ENCODE measurements at regions not wholly inside any gene's neighbourhood (a gene's known extent, or its start where the extent isn't known, plus 50 kb on each side); places are given as distances from the start of the nearest gene placed in this dataset.

- H3K27ac ChIP-seq, result no peak overlapping the region
- ATAC-seq, result peak in 1 of 2 experiments; percentile 31; a peak in 1 of 6 replicates
Measured at GRCh38 chr12:111201036-111201435, 167.9 kb downstream of the PHETA1 start.

GRCh38 chr12:111197376-111197944, 171.4 kb downstream of the PHETA1 start:
- FAIRE-seq, result no peak
- WGBS (ENCODE audit: missing lambda C conversion rate), result 49% methylated on average over 6 of the region's 6 CpGs
- Histone ChIP-seq H3K9me3 (no peaks in the 10 kb centered on the region), H3K4me3 (no peak overlapping the region), H3K27ac (no peak overlapping the region), H3K4me2 (no peak overlapping the region), H3K4me1 (no peaks in the 10 kb centered on the region)
- peak; percentile 45 to 76; a peak in 3 of 6 replicates for ATAC-seq
- ChIA-PET CTCF (interaction anchor here (1.0 to 1.1 kb wide), 2 partner anchors 10 to 303 kb away, joined by 3 to 4 read pairs; no protein-coding TSS in a partner anchor), POLR2A (no interaction called here)
- peak in 1 of 2 experiments; percentile 43 for DNase-seq (ENCODE audit: low read depth in 1 of 2, low spot score in 1 of 2)
- TF ChIP-seq USF2 (IDR thresholded peaks at IDR 0.05), result no peak
- TF ChIP-seq CBX2 (IDR thresholded peaks at IDR 0.05; ENCODE audit: borderline replicate concordance, low read depth), result no peak
- TF ChIP-seq ZNF302 (CRISPR knock-in tag; IDR thresholded peaks at IDR 0.05), result no peak
- no peak for TF ChIP-seq HOXB5 (CRISPR knock-in tag; IDR thresholded peaks at IDR 0.05)
- no peak for TF ChIP-seq SMC3 (IDR thresholded peaks at IDR 0.05)
- TF ChIP-seq CTCF (IDR thresholded peaks at IDR 0.05), result no peak

More at GRCh38 chr12:111201036-111201435, 167.9 kb downstream of the PHETA1 start:
- FAIRE-seq, result no peak
- POLR2A ChIA-PET, result no interaction called here
- no peak for DNase-seq (ENCODE audit: low read depth in 1 of 2, low spot score in 1 of 2)
- Histone ChIP-seq H3K9me3 (no peaks in the 10 kb centered on the region), H3K4me2 (no peak overlapping the region), H3K4me3 (no peak overlapping the region), H3K4me1 (no peaks in the 10 kb centered on the region)
- CTCF ChIA-PET, result interaction anchor here (1.1 to 1.3 kb wide), 2 partner anchors 8 to 73 kb away, joined by 3 to 4 read pairs; no protein-coding TSS in a partner anchor
- 8% methylated on average over 9 of the region's 9 CpGs for WGBS (ENCODE audit: missing lambda C conversion rate)
- no peak for TF ChIP-seq FOXS1 (CRISPR knock-in tag; IDR thresholded peaks at IDR 0.05)
- no peak for TF ChIP-seq CBX2 (IDR thresholded peaks at IDR 0.05; ENCODE audit: borderline replicate concordance, low read depth)
- no peak for TF ChIP-seq SMC3 (IDR thresholded peaks at IDR 0.05)

GRCh38 chr12:111196532-111196931, 172.4 kb downstream of the PHETA1 start:
- no peak for ATAC-seq
- CTCF ChIA-PET, result interaction anchor here (1.0 to 1.1 kb wide), 2 partner anchors 11 to 302 kb away, joined by 3 to 4 read pairs; no protein-coding TSS in a partner anchor
- 3% methylated on average over 5 of the region's 5 CpGs for WGBS (ENCODE audit: missing lambda C conversion rate)

GRCh38 chr12:111195316-111195715, 173.6 kb downstream of the PHETA1 start:
- TF ChIP-seq REST (IDR thresholded peaks at IDR 0.05), result no peak
- no peak for TF ChIP-seq ZSCAN20 (CRISPR knock-in tag; IDR thresholded peaks at IDR 0.05)
- TF ChIP-seq NFE2L2 (conservative IDR thresholded peaks at IDR 0.05; ENCODE audit: low read length), result no peak
- TF ChIP-seq ZNF302 (CRISPR knock-in tag; IDR thresholded peaks at IDR 0.05), result no peak
- FAIRE-seq (no peak), DNase-seq (ENCODE audit: low read depth in 1 of 2, low spot score in 1 of 2) (no peak), ATAC-seq (no peak)
- POLR2A ChIA-PET, result no interaction called here
- H3K27ac ChIP-seq, result no peak overlapping the region
- peaks cover 1% of the 10 kb centered on the region; the same call in 2 of the 3 replicates for H3K9me3 ChIP-seq
- 40% methylated on average over 8 of the region's 8 CpGs for WGBS (ENCODE audit: missing lambda C conversion rate)
- no peak overlapping the region for H3K4me2 ChIP-seq
- no peak overlapping the region for H3K4me3 ChIP-seq
- no peaks in the 10 kb centered on the region for H3K4me1 ChIP-seq
- CTCF ChIA-PET, result interaction anchor here (1.1 to 1.3 kb wide), 3 partner anchors 18 to 28 kb away, joined by 3 read pairs; no protein-coding TSS in a partner anchor

More at GRCh38 chr12:111196532-111196931, 172.4 kb downstream of the PHETA1 start:
- Histone ChIP-seq H3K27ac (no peak overlapping the region), H3K4me2 (no peak overlapping the region), H3K9me3 (no peaks in the 10 kb centered on the region), H3K4me3 (no peak overlapping the region), H3K4me1 (no peaks in the 10 kb centered on the region)
- TF ChIP-seq HOXB5 (CRISPR knock-in tag; IDR thresholded peaks at IDR 0.05) (no peak), HES2 (IDR thresholded peaks at IDR 0.05) (no peak), RAD21 (conservative IDR thresholded peaks at IDR 0.05 in 1 of 2, IDR thresholded peaks at IDR 0.05 in 1 of 2) (no peak), KDM1A (IDR thresholded peaks at IDR 0.05; ENCODE audit: low read depth) (no peak), RNF2 (IDR thresholded peaks at IDR 0.05; ENCODE audit: borderline replicate concordance, low read depth) (no peak)
- FAIRE-seq (no peak), DNase-seq (ENCODE audit: low read depth in 1 of 2, low spot score in 1 of 2) (no peak)
- POLR2A ChIA-PET, result no interaction called here

Data from A549 (cell line).